ENCODE measurements at regions not wholly inside any gene's neighbourhood (a gene's known extent, or its start where the extent isn't known, plus 50 kb on each side); places are given as distances from the start of the nearest gene placed in this dataset.

DNA sequence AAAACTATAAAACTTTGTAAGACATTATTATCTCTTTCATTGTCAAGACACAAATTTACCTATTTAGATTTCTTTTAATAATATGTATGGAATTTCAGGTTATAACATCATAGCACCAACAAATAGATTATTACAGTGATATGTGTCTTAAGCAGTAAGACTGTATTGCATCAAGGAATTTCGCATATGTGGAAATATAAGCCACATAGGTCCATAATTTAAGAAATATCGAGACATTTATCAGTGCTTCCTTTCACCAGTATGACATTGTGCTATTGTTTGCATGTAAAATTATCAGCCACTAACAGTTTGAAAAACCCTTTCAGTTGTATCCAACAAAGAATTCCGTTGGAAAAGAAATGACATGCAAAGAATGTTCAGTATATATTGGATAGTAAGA, 186.7 kb upstream of the RASA1 start:
- H3K9ac ChIP-seq: no peak overlapping the region
- H3K4me3 ChIP-seq: no peak overlapping the region
- H3K36me3 ChIP-seq: no peaks in the 10 kb centered on the region
- Mint-ChIP-seq H3K4me1 (no peaks in the 10 kb centered on the region), H3K36me3 (no peaks in the 10 kb centered on the region), H3K27ac (no peak overlapping the region), H3K27me3 (ENCODE audit: insufficient read depth, low read depth) (no peaks in the 10 kb centered on the region), H3K9me3 (peaks cover 6% of the 10 kb centered on the region), H3K4me3 (no peak overlapping the region)
- no peak overlapping the region for H3K27ac ChIP-seq
- no peaks in the 10 kb centered on the region for H3K27me3 ChIP-seq
- no peaks in the 10 kb centered on the region for H3K79me2 ChIP-seq (ENCODE audit: low read depth)
- H3K9me3 ChIP-seq (ENCODE audit: low read depth): no peaks in the 10 kb centered on the region
- TF ChIP-seq, protein P1, sequence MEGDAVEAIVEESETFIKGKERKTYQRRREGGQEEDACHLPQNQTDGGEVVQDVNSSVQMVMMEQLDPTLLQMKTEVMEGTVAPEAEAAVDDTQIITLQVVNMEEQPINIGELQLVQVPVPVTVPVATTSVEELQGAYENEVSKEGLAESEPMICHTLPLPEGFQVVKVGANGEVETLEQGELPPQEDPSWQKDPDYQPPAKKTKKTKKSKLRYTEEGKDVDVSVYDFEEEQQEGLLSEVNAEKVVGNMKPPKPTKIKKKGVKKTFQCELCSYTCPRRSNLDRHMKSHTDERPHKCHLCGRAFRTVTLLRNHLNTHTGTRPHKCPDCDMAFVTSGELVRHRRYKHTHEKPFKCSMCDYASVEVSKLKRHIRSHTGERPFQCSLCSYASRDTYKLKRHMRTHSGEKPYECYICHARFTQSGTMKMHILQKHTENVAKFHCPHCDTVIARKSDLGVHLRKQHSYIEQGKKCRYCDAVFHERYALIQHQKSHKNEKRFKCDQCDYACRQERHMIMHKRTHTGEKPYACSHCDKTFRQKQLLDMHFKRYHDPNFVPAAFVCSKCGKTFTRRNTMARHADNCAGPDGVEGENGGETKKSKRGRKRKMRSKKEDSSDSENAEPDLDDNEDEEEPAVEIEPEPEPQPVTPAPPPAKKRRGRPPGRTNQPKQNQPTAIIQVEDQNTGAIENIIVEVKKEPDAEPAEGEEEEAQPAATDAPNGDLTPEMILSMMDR (IDR thresholded peaks at IDR 0.05): no peak
- H3F3A ChIP-seq (ENCODE audit: low read depth): no peaks in the 10 kb centered on the region
- H2AFZ ChIP-seq (replicated peaks): no peak overlapping the region
- DNase-seq (ENCODE audit: low spot score): no peak
- no peak overlapping the region for H3K4me2 ChIP-seq
- no peaks in the 10 kb centered on the region for H3K4me1 ChIP-seq
- no peaks in the 10 kb centered on the region for H4K20me1 ChIP-seq (ENCODE audit: low read depth)

GRCh38 chr5:87081511-87082372, 185.9 kb upstream of the RASA1 start:
- Mint-ChIP-seq H3K9me3 (peaks cover 6% of the 10 kb centered on the region), H3K27me3 (ENCODE audit: insufficient read depth, low read depth) (no peaks in the 10 kb centered on the region), H3K4me3 (no peak overlapping the region), H3K36me3 (no peaks in the 10 kb centered on the region), H3K4me1 (no peaks in the 10 kb centered on the region), H3K27ac (no peak overlapping the region)
- Histone ChIP-seq H3K36me3 (no peaks in the 10 kb centered on the region), H3K4me2 (no peak overlapping the region), H3K4me3 (no peak overlapping the region), H3F3A (ENCODE audit: low read depth) (no peaks in the 10 kb centered on the region), H3K9me3 (ENCODE audit: low read depth) (no peaks in the 10 kb centered on the region), H3K79me2 (ENCODE audit: low read depth) (no peaks in the 10 kb centered on the region), H3K27ac (no peak overlapping the region), H3K9ac (no peak overlapping the region), H4K20me1 (ENCODE audit: low read depth) (no peaks in the 10 kb centered on the region), H2AFZ (replicated peaks) (no peak overlapping the region), H3K4me1 (no peaks in the 10 kb centered on the region), H3K27me3 (no peaks in the 10 kb centered on the region)
- TF ChIP-seq, protein P1 (IDR thresholded peaks at IDR 0.05): no peak
- TF ChIP-seq EZH2phosphoT487 (IDR thresholded peaks at IDR 0.05): no peak
- no peak for TF ChIP-seq EZH2 (IDR thresholded peaks at IDR 0.05)
- DNase-seq (ENCODE audit: low spot score): no peak

GRCh38 chr5:87094347-87094746, 173.3 kb upstream of the RASA1 start:
- no peaks in the 10 kb centered on the region for H3K36me3 Mint-ChIP-seq
- no peak for DNase-seq (ENCODE audit: low spot score)
- no peak overlapping the region for H3K27ac ChIP-seq
- H3K79me2 ChIP-seq (ENCODE audit: low read depth): no peaks in the 10 kb centered on the region
- no peak overlapping the region for H2AFZ ChIP-seq (replicated peaks)
- H3K36me3 ChIP-seq: no peaks in the 10 kb centered on the region
- no peaks in the 10 kb centered on the region for H3K9me3 ChIP-seq (ENCODE audit: low read depth)
- H3K4me3 Mint-ChIP-seq: no peak overlapping the region
- no peaks in the 10 kb centered on the region for H3K27me3 ChIP-seq
- peaks cover 4% of the 10 kb centered on the region for H3K9me3 Mint-ChIP-seq
- no peak overlapping the region for H3K4me2 ChIP-seq
- H3K4me1 ChIP-seq: no peaks in the 10 kb centered on the region
- no peaks in the 10 kb centered on the region for H3F3A ChIP-seq (ENCODE audit: low read depth)
- no peaks in the 10 kb centered on the region for H3K4me1 Mint-ChIP-seq
- no peaks in the 10 kb centered on the region for H4K20me1 ChIP-seq (ENCODE audit: low read depth)
- no peak for TF ChIP-seq EZH2 (IDR thresholded peaks at IDR 0.05)
- TF ChIP-seq, protein P1 (IDR thresholded peaks at IDR 0.05): no peak
- TF ChIP-seq EZH2phosphoT487 (IDR thresholded peaks at IDR 0.05): no peak
- no peak overlapping the region for H3K9ac ChIP-seq
- H3K27me3 Mint-ChIP-seq (ENCODE audit: insufficient read depth, low read depth): peaks cover 2% of the 10 kb centered on the region
- no peak overlapping the region for H3K4me3 ChIP-seq
- H3K27ac Mint-ChIP-seq: no peak overlapping the region
